Chondrocyte (in vitro differentiated cells): ENCODE measurements at regions not wholly inside any gene's neighbourhood (a gene's known extent, or its start where the extent isn't known, plus 50 kb on each side); places are given as distances from the start of the nearest gene placed in this dataset.
A peak's percentile ranks its signal among the peaks of the same experiment; 100 is the strongest.
"Not testable (repeated sequence)": the region's sequence is repeated elsewhere in the genome, so short reads cannot be mapped to it uniquely, and the experiment has no call there.

ENCODE experiments used
- DNase-seq: peaks from one replicate; pipeline ENCODE4 v3.0.0; 2021; ENCODE audit warnings: mixed read lengths, low spot score
- H3K27ac Mint-ChIP-seq: one replicate; pipeline ENCODE4 v1.8.0; 2021; ENCODE audit warnings: mild to moderate bottlenecking, moderate library complexity, mixed read lengths; ENCODE audit not compliant: unreplicated experiment
- H3K27me3 Mint-ChIP-seq: 2 replicates; pipeline ENCODE4 v1.8.0; 2021; ENCODE audit warnings: low read depth, mixed read lengths
- H3K36me3 Mint-ChIP-seq: 2 replicates; pipeline ENCODE4 v1.8.0; 2021; ENCODE audit warnings: low read depth, mixed read lengths
- H3K4me1 Mint-ChIP-seq: 2 replicates; pipeline ENCODE4 v1.8.0; 2021; ENCODE audit warnings: low read depth, mild to moderate bottlenecking, mixed read lengths
- H3K4me3 Mint-ChIP-seq: one replicate; pipeline ENCODE4 v1.8.0; 2021; ENCODE audit warnings: mild to moderate bottlenecking, moderate library complexity, mixed read lengths; ENCODE audit not compliant: unreplicated experiment
- H3K9me3 Mint-ChIP-seq: 2 replicates; pipeline ENCODE4 v1.8.0; 2021; ENCODE audit warnings: low read depth, mixed read lengths
- CTCF ChIP-seq: fragments of 200-600 bp; sonication (generic); IDR thresholded peaks from 2 replicates; pipeline ENCODE4 v1.5.0; 2021; ENCODE audit warnings: antibody characterized with exemption, mild to moderate bottlenecking, moderate library complexity

DNA sequence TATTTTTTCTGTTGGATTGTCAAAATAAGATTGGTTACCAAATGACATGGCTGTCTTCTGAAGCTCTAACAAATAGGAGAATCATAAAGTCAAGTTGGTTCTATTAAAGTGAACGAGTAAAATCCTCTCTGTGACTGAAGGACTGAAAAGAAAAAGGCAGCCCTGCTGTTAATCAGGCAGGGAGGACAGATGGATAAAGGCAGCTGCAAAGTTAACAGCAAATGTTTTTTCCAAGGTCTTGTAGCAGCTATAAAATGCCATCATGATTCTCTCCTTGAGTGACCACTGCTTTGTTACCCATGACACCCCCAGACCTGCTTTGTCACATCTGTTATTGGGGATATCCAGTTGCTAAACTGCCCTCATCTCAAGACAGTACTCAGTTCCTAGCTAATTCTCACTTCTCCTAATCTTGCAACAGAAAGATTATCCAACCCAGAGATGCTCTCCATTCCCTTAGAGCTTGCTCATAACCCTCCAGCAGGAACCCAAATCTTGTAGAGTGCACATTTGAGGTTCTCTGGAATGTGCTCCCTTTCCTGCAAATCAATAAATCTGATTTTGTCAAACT, 89.7 kb upstream of the PARP8 start:
- peaks cover 8% of the 10 kb centered on the region for H3K9me3 Mint-ChIP-seq
- no peak overlapping the region for H3K4me3 Mint-ChIP-seq
- no peaks in the 10 kb centered on the region for H3K27me3 Mint-ChIP-seq
- no peaks in the 10 kb centered on the region for H3K36me3 Mint-ChIP-seq
- H3K4me1 Mint-ChIP-seq, result peaks cover 13% of the 10 kb centered on the region
- DNase-seq, result no peak
- H3K27ac Mint-ChIP-seq, result no peak overlapping the region
- TF ChIP-seq CTCF, result no peak

- Mint-ChIP-seq H3K9me3 (peaks cover 8% of the 10 kb centered on the region), H3K4me1 (peaks cover 13% of the 10 kb centered on the region), H3K27ac (peak overlapping the region; percentile 22), H3K4me3 (no peak overlapping the region), H3K27me3 (no peaks in the 10 kb centered on the region), H3K36me3 (no peaks in the 10 kb centered on the region)
- DNase-seq, result no peak
- TF ChIP-seq CTCF, result no peak
Measured at GRCh38 chr5:50580506-50580905, 85.9 kb upstream of the PARP8 start.

- not testable (repeated sequence) for H3K9me3 Mint-ChIP-seq, H3K36me3 Mint-ChIP-seq, H3K4me3 Mint-ChIP-seq, H3K4me1 Mint-ChIP-seq, H3K27ac Mint-ChIP-seq, H3K27me3 Mint-ChIP-seq, DNase-seq
Measured at GRCh38 chr5:50581845-50582244, 84.6 kb upstream of the PARP8 start.

GRCh38 chr5:50582699-50583098, 83.7 kb upstream of the PARP8 start:
- no peak for TF ChIP-seq CTCF
- H3K4me1 Mint-ChIP-seq, result peaks cover 7% of the 10 kb centered on the region

DNA sequence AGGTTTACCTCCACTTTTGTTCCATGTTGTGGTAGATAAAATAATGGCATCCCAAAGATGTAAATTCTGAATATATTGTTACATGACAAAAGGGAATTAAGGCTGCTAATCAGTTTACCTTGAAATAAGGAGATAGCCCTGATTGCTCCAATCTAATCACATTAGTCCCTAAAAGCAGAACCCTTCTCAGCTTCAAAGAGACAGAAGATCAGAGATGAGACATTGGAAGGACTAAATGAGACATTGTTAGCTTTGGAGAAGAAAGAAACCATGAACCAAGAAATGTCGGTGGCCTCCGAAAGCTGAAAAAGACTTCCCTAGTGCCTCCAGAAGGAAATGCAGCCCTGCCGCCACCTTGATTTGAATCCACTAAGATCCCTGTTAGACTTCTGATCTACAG, 82.8 kb upstream of the PARP8 start:
- no peak for DNase-seq
- Mint-ChIP-seq H3K27me3 (no peaks in the 10 kb centered on the region), H3K9me3 (peaks cover 8% of the 10 kb centered on the region), H3K4me3 (no peak overlapping the region), H3K4me1 (peaks cover 7% of the 10 kb centered on the region), H3K36me3 (no peaks in the 10 kb centered on the region), H3K27ac (no peak overlapping the region)
- no peak for TF ChIP-seq CTCF

More at GRCh38 chr5:50582699-50583098, 83.7 kb upstream of the PARP8 start:
- Mint-ChIP-seq H3K36me3 (no peaks in the 10 kb centered on the region), H3K9me3 (peaks cover 8% of the 10 kb centered on the region), H3K27ac (no peak overlapping the region), H3K4me3 (no peak overlapping the region), H3K27me3 (no peaks in the 10 kb centered on the region)
- no peak for DNase-seq

DNA sequence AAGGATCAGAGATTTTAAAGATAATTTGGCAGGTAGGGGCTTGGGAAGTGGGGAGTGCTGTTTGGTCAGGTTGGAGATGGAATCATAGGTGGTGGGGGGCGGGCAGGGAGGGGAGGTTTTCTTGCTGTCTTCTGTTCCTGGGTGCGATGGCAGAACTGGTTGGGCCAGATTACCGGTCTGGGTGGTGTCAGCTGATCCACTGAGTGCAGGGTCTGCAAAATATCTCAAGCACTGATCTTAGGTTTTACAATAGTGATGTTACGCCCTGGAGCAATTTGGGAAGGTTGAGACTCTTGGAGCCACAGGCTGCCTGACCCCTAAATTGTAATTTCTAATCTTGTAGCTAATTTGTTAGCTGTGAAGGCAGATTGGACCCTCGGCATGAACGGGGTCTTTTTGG, 78.0 kb upstream of the PARP8 start:
- not testable (repeated sequence) for H3K27ac Mint-ChIP-seq, H3K27me3 Mint-ChIP-seq, H3K36me3 Mint-ChIP-seq, H3K9me3 Mint-ChIP-seq, DNase-seq, H3K4me3 Mint-ChIP-seq
- H3K4me1 Mint-ChIP-seq, result peaks cover 22% of the 10 kb centered on the region

GRCh38 chr5:50590444-50591189, 75.8 kb upstream of the PARP8 start:
- not testable (repeated sequence) for H3K4me3 Mint-ChIP-seq

DNA sequence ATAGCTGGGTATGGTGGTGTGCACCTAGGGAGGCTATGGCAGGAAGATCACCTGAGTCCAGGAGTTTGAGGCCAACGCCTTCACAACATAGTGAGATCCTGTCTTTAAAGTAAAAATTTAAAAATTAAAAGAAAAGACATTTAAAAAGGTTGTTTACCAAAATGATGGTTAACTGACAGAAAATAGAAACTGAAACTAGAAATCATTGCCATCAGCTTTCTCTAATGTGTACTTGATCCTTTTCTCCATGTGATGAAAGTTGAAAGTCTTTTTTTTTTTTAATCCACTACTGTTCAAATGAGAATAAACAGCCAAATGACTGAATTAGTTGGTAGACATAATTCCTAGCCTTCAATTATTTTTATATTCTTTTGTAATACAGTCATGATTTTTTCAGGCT, 75.1 kb upstream of the PARP8 start:
- not testable (repeated sequence) for H3K27me3 Mint-ChIP-seq, H3K36me3 Mint-ChIP-seq, H3K27ac Mint-ChIP-seq, DNase-seq, H3K4me3 Mint-ChIP-seq, H3K9me3 Mint-ChIP-seq
- peaks cover 38% of the 10 kb centered on the region for H3K4me1 Mint-ChIP-seq

More at GRCh38 chr5:50590444-50591189, 75.8 kb upstream of the PARP8 start:
- H3K27ac Mint-ChIP-seq, H3K36me3 Mint-ChIP-seq, DNase-seq, H3K27me3 Mint-ChIP-seq, H3K9me3 Mint-ChIP-seq: not testable (repeated sequence)
- H3K4me1 Mint-ChIP-seq, result peaks cover 36% of the 10 kb centered on the region
